GM23338 (cell line): ENCODE measurements at regions not wholly inside any gene's neighbourhood (a gene's known extent, or its start where the extent isn't known, plus 50 kb on each side); places are given as distances from the start of the nearest gene placed in this dataset.

ENCODE experiments used
- ATAC-seq: fragments of 200-7000 bp; cut with Tn5 transposase; 3 replicates; pipeline ENCODE4 v1.9.1; 2020
- DNase-seq: peaks from one replicate; pipeline ENCODE4 v3.0.0-alpha.2; 2015; ENCODE audit warnings: low spot score
- H2AFZ ChIP-seq: fragments of 200-600 bp; sonication (generic); 2 replicates; pipeline ENCODE4 v1.8.0; 2016; ENCODE audit warnings: antibody characterized with exemption, mild to moderate bottlenecking, moderate library complexity
- H3F3A ChIP-seq: fragments of 200-600 bp; sonication (generic); replicated peaks from 2 replicates; pipeline ENCODE4 v1.8.0; 2017; ENCODE audit warnings: antibody characterized with exemption, mixed run types, low read depth
- H3K27ac ChIP-seq: fragments of 200-600 bp; sonication (generic); 2 replicates; pipeline ENCODE4 v1.6.1; 2016; ENCODE audit warnings: low read depth
- H3K27me3 ChIP-seq: fragments of 200-600 bp; sonication (generic); 2 replicates; pipeline ENCODE4 v1.8.0; 2016; ENCODE audit warnings: mild to moderate bottlenecking, mixed run types, moderate library complexity; ENCODE audit not compliant: insufficient read depth
- H3K36me3 ChIP-seq: fragments of 200-600 bp; sonication (generic); 2 replicates; pipeline ENCODE4 v1.8.0; 2016; ENCODE audit warnings: mild to moderate bottlenecking; ENCODE audit not compliant: insufficient read depth
- H3K4me1 ChIP-seq: fragments of 200-600 bp; sonication (generic); 2 replicates; pipeline ENCODE4 v1.8.0; 2016; ENCODE audit warnings: mild to moderate bottlenecking, moderate library complexity; ENCODE audit not compliant: insufficient read depth
- H3K4me2 ChIP-seq: fragments of 200-600 bp; sonication (generic); 2 replicates; pipeline ENCODE4 v1.7.1; 2017; ENCODE audit warnings: mixed run types
- H3K4me3 ChIP-seq: fragments of 200-600 bp; sonication (generic); 2 replicates; pipeline ENCODE4 v1.6.1; 2016; ENCODE audit warnings: mixed run types
- H3K79me2 ChIP-seq: fragments of 200-600 bp; sonication (generic); replicated peaks from 2 replicates; pipeline ENCODE4 v1.8.0; 2017; ENCODE audit warnings: mild to moderate bottlenecking; ENCODE audit not compliant: insufficient read depth
- H3K9me2 ChIP-seq: fragments of 200-600 bp; sonication (generic); 2 replicates; pipeline ENCODE4 v1.8.0; 2017; ENCODE audit not compliant: insufficient read depth
- H4K20me1 ChIP-seq: fragments of 200-600 bp; sonication (generic); replicated peaks from 2 replicates; pipeline ENCODE4 v1.8.0; 2017; ENCODE audit warnings: mild to moderate bottlenecking; ENCODE audit not compliant: insufficient read depth
- H3K27ac Mint-ChIP-seq: 2 replicates; pipeline ENCODE4 v1.8.0; 2020; ENCODE audit warnings: inconsistent platforms, mild to moderate bottlenecking, moderate library complexity, mixed read lengths
- H3K27me3 Mint-ChIP-seq: 3 replicates; pipeline ENCODE4 v1.8.0; 2022; ENCODE audit warnings: low read depth, mild to moderate bottlenecking, moderate library complexity, mixed read lengths, inconsistent platforms; ENCODE audit not compliant: insufficient read depth, poor library complexity
- H3K36me3 Mint-ChIP-seq: 3 replicates; pipeline ENCODE4 v1.8.0; 2021; ENCODE audit warnings: low read depth, mild to moderate bottlenecking, inconsistent platforms, moderate library complexity, mixed read lengths
- H3K4me1 Mint-ChIP-seq: 3 replicates; pipeline ENCODE4 v1.8.0; 2020; ENCODE audit warnings: mild to moderate bottlenecking, inconsistent platforms, mixed read lengths
- H3K4me3 Mint-ChIP-seq: 3 replicates; pipeline ENCODE4 v1.8.0; 2021; ENCODE audit warnings: moderate library complexity, mild to moderate bottlenecking, inconsistent platforms, mixed read lengths
- H3K9me3 Mint-ChIP-seq: 3 replicates; pipeline ENCODE4 v1.8.0; 2020; ENCODE audit warnings: moderate library complexity, mild to moderate bottlenecking, inconsistent platforms, mixed read lengths
- EZH2 ChIP-seq: fragments of 200-600 bp; sonication (generic); IDR thresholded peaks from one replicate; pipeline ENCODE4 v1.8.0; 2017; ENCODE audit warnings: antibody characterized with exemption, mild to moderate bottlenecking, low read depth; ENCODE audit not compliant: unreplicated experiment
- EZH2phosphoT487 ChIP-seq: fragments of 200-600 bp; sonication (generic); IDR thresholded peaks from one replicate; pipeline ENCODE4 v1.8.1; 2018; ENCODE audit warnings: antibody characterized with exemption; ENCODE audit not compliant: unreplicated experiment
- NANOG ChIP-seq: IDR thresholded peaks from 2 replicates; pipeline ENCODE4 v1.6.1; 2016; ENCODE audit warnings: antibody characterized with exemption, borderline replicate concordance
- POLR2AphosphoS5 ChIP-seq: IDR thresholded peaks from 2 replicates; pipeline ENCODE4 v1.6.1; 2016; ENCODE audit warnings: antibody characterized with exemption, low read depth
- STAT1 ChIP-seq: IDR thresholded peaks from one replicate; pipeline ENCODE4 v1.6.1; 2016; ENCODE audit warnings: antibody characterized with exemption; ENCODE audit not compliant: unreplicated experiment
- ZNF462 ChIP-seq: fragments of 250-450 bp; sonication (Bioruptor Pico); IDR thresholded peaks from 2 replicates; pipeline ENCODE4 v1.5.0; 2020; ENCODE audit warnings: mild to moderate bottlenecking, moderate library complexity
- TF ChIP-seq, protein P1 (sequence below), 2 experiments: fragments of 200-600 bp in 1 of 2; sonication (generic) in 1 of 2; conservative IDR thresholded peaks; 2 replicates each; pipeline versions ENCODE4 v1.5.1 to v1.6.1; 2016 to 2017; ENCODE audit warnings: antibody characterized with exemption in 2 of 2, low read depth in 2 of 2, mild to moderate bottlenecking in 2 of 2, moderate library complexity in 1 of 2

GRCh38 chr4:30953799-30954198, 233.6 kb downstream of the PCDH7 start:
- H3K4me1 ChIP-seq: no peaks in the 10 kb centered on the region; the same call in 1 of the 2 replicates
- TF ChIP-seq NANOG (no peak), EZH2 (no peak), ZNF462 (CRISPR knock-in tag) (no peak)
- TF ChIP-seq, protein P1, sequence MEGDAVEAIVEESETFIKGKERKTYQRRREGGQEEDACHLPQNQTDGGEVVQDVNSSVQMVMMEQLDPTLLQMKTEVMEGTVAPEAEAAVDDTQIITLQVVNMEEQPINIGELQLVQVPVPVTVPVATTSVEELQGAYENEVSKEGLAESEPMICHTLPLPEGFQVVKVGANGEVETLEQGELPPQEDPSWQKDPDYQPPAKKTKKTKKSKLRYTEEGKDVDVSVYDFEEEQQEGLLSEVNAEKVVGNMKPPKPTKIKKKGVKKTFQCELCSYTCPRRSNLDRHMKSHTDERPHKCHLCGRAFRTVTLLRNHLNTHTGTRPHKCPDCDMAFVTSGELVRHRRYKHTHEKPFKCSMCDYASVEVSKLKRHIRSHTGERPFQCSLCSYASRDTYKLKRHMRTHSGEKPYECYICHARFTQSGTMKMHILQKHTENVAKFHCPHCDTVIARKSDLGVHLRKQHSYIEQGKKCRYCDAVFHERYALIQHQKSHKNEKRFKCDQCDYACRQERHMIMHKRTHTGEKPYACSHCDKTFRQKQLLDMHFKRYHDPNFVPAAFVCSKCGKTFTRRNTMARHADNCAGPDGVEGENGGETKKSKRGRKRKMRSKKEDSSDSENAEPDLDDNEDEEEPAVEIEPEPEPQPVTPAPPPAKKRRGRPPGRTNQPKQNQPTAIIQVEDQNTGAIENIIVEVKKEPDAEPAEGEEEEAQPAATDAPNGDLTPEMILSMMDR (conservative IDR thresholded peaks at IDR 0.05; ENCODE audit: low read depth in 2 of 2): no peak

DNA sequence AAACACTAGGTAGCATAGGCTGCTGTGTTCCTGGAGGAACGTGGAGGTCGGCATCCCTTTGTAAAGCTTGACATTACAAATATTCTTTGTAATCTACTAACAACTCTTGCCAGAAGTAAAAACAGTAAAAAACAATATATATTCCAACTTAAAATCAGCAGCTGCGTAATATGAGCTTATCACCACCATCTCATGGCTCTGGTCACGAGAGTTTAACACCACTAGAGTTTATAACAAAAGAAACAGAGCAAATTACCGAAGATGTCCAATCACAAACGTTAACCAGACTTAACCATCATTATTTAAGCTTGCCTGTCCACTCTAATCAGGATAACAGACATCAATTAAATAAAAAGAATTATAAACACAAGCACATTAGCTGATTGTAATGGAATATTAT, 236.7 kb downstream of the PCDH7 start:
- H3K4me3 ChIP-seq: no peak overlapping the region
- no peak overlapping the region for H3K27ac ChIP-seq
- H3K36me3 ChIP-seq: no peaks in the 10 kb centered on the region
- no peak for ATAC-seq
- Mint-ChIP-seq H3K4me3 (no peak overlapping the region), H3K36me3 (no peaks in the 10 kb centered on the region), H3K9me3 (no peaks in the 10 kb centered on the region), H3K27ac (no peak overlapping the region), H3K27me3 (peaks cover 2% of the 10 kb centered on the region), H3K4me1 (no peaks in the 10 kb centered on the region)
- no peak for DNase-seq
- H3F3A ChIP-seq: no peaks in the 10 kb centered on the region
- H4K20me1 ChIP-seq: no peaks in the 10 kb centered on the region
- no peaks in the 10 kb centered on the region for H3K79me2 ChIP-seq
- TF ChIP-seq EZH2phosphoT487: no peak
- TF ChIP-seq POLR2AphosphoS5: no peak
- TF ChIP-seq, protein P1 (conservative IDR thresholded peaks at IDR 0.05; ENCODE audit: low read depth in 2 of 2): no peak
- no peak for TF ChIP-seq STAT1
- no peaks in the 10 kb centered on the region for H3K9me2 ChIP-seq
- H3K27me3 ChIP-seq: no peaks in the 10 kb centered on the region
- H3K4me1 ChIP-seq: no peaks in the 10 kb centered on the region
- no peak overlapping the region for H3K4me2 ChIP-seq
- no peak overlapping the region for H2AFZ ChIP-seq

More at GRCh38 chr4:30953799-30954198, 233.6 kb downstream of the PCDH7 start:
- Histone ChIP-seq H3K36me3 (no peaks in the 10 kb centered on the region), H3K79me2 (no peaks in the 10 kb centered on the region), H3K4me3 (no peak overlapping the region), H3K4me2 (no peak overlapping the region), H2AFZ (no peak overlapping the region), H4K20me1 (no peaks in the 10 kb centered on the region), H3K9me2 (no peaks in the 10 kb centered on the region), H3K27ac (no peak overlapping the region), H3F3A (no peaks in the 10 kb centered on the region), H3K27me3 (no peaks in the 10 kb centered on the region)
- ATAC-seq (no peak), DNase-seq (no peak)
- Mint-ChIP-seq H3K4me3 (no peak overlapping the region), H3K36me3 (no peaks in the 10 kb centered on the region), H3K4me1 (peaks cover 7% of the 10 kb centered on the region; the same call in 2 of the 3 replicates), H3K27me3 (peaks cover 2% of the 10 kb centered on the region), H3K9me3 (no peaks in the 10 kb centered on the region), H3K27ac (no peak overlapping the region)
